H1 (cell line): ENCODE measurements at regions not wholly inside any gene's neighbourhood (a gene's known extent, or its start where the extent isn't known, plus 50 kb on each side); places are given as distances from the start of the nearest gene placed in this dataset.

ENCODE experiments used
- CBX5 ChIP-seq: fragments of 300-800, 300-1000 bp; sonication (generic); IDR thresholded peaks from 2 replicates; pipeline ENCODE4 v1.7.1; 2016; ENCODE audit warnings: antibody characterized with exemption, low read length, low read depth
- CHD2 ChIP-seq: IDR thresholded peaks from 2 replicates; pipeline ENCODE4 v1.6.1; 2012; ENCODE audit warnings: low read length, improper control_type of control experiment
- CREB1 ChIP-seq: IDR thresholded peaks from 2 replicates; pipeline ENCODE4 v1.6.1; 2012; ENCODE audit warnings: inconsistent platforms
- EP300 ChIP-seq, 2 experiments: IDR thresholded peaks; 1 replicate in 1 of 2; 2 replicates in 1 of 2; pipeline ENCODE4 v1.6.1; 2011 to 2012; ENCODE audit warnings: low read depth in 2 of 2, low read length in 2 of 2, mild to moderate bottlenecking in 2 of 2, borderline replicate concordance in 1 of 2, inconsistent platforms in 1 of 2, moderate library complexity in 1 of 2
- HDAC2 ChIP-seq, 2 experiments: fragments of 300-600 bp in 1 of 2; sonication (generic) in 1 of 2; IDR thresholded peaks; 2 replicates each; pipeline ENCODE4 v1.6.1; 2011 to 2012; ENCODE audit warnings: low read depth in 2 of 2, low read length in 2 of 2, mild to moderate bottlenecking in 2 of 2, moderate library complexity in 2 of 2, borderline replicate concordance in 1 of 2, inconsistent platforms in 1 of 2
- JUN ChIP-seq: IDR thresholded peaks from 2 replicates; pipeline ENCODE4 v1.6.1; 2011; ENCODE audit warnings: low read depth, mild to moderate bottlenecking, improper control_type of control experiment, low read length

- no peak for TF ChIP-seq CBX5
- no peak for TF ChIP-seq EP300 (IDR thresholded peaks at IDR 0.05; ENCODE audit: borderline replicate concordance in 1 of 2, low read depth in 2 of 2, low read length in 2 of 2)
- TF ChIP-seq HDAC2 (IDR thresholded peaks at IDR 0.05; ENCODE audit: borderline replicate concordance in 1 of 2, low read depth in 2 of 2, low read length in 2 of 2), result no peak
- no peak for TF ChIP-seq CHD2
- TF ChIP-seq CREB1, result no peak
- no peak for TF ChIP-seq JUN
These were observed 61.4 kb upstream of the ADRB1 start (continued) for GRCh38 chr10:113982296-113982695.
